ENCODE measurements at regions not wholly inside any gene's neighbourhood (a gene's known extent, or its start where the extent isn't known, plus 50 kb on each side); places are given as distances from the start of the nearest gene placed in this dataset.
"Not testable (repeated sequence)": the region's sequence is repeated elsewhere in the genome, so short reads cannot be mapped to it uniquely, and the experiment has no call there.

DNA sequence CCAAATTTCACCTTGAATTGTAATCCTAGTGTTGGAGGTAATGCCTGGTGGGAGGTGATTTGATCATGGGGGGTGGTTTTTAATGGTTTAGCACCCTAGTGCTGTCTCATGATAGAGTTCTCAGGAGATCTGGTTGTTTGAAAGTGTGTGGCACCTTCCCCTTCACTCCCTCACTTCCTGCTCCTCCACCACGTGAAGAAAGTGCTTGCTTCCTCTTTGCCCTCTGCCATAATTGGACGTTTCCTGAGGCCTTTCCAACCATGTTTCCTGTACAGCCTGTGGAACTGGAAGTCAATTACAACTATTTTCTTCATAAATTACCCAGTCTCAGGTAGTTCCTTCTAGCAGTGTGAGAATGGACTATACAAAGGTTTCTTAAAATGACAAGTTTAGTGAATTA, 251.8 kb upstream of the NETO1 start:
- H3K27ac Mint-ChIP-seq, result no peak overlapping the region
- H3K4me1 Mint-ChIP-seq (ENCODE audit: low read depth in 2 of 2), result no peaks in the 10 kb centered on the region
- DNase-seq (ENCODE audit: low spot score), result no peak
- peaks cover 11% of the 10 kb centered on the region for H3K9me3 Mint-ChIP-seq
- no peaks in the 10 kb centered on the region for H3K27me3 Mint-ChIP-seq
- no peak overlapping the region for H3K4me3 Mint-ChIP-seq
- no peak for ATAC-seq
- H3K36me3 Mint-ChIP-seq, result no peaks in the 10 kb centered on the region

DNA sequence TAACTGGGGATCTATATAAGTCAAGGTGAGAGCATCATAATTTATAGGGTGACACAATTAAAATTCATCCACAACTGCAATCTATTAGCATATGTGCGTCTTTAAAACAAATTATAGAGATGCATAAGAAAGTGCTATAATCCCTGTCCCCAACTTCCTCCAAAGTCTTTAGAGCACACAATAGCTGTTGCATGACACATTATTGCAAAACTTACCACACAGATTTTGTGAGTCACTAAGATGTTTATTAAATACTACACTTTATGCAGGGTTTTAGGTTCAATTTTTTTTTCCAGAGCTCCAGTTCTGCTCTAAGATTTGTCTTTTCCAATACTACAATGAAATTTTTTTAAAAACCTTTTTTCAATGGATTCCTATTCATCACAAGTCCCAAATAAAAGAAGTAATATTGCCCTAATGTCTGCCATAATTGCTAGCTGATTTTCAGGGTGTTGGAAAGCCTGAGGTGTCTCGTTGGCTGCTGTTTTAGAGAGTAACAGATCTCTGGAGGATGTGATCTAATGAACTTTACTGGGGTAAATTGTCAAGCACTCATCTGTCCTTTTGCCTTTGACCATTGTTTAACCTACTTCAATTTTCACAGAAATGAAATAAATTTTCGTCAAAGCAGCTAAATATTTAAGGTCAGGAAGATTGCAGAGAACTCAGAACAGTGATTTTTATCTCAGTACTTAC, 250.5 kb upstream of the NETO1 start:
- Mint-ChIP-seq H3K4me1 (ENCODE audit: low read depth in 2 of 2) (no peaks in the 10 kb centered on the region), H3K4me3 (no peak overlapping the region), H3K36me3 (no peaks in the 10 kb centered on the region), H3K27me3 (no peaks in the 10 kb centered on the region), H3K9me3 (peaks cover 15% of the 10 kb centered on the region), H3K27ac (no peak overlapping the region)
- DNase-seq (ENCODE audit: low spot score) (no peak), ATAC-seq (no peak)

DNA sequence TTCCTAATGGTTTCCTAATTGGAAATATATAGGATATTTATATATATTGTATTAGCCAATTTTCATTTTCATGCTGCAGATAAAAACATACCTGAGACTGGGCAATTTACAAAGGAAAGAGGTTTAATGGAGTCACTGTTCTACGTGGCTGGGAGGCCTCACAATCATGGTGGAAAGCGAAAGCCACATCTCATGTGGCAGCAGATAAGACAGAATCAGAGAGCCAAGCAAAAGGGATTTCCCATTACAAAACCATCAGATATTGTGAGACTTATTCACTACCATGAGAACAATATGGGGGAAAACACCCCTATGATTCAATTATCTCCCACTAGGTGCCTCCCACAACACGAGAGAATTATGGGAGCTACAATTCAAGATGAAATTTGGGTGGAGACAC, 242.5 kb upstream of the NETO1 start:
- DNase-seq (ENCODE audit: low spot score), result no peak
- Mint-ChIP-seq H3K27ac (no peak overlapping the region), H3K4me3 (no peak overlapping the region), H3K36me3 (no peaks in the 10 kb centered on the region), H3K27me3 (no peaks in the 10 kb centered on the region), H3K4me1 (ENCODE audit: low read depth in 2 of 2) (no peaks in the 10 kb centered on the region), H3K9me3 (peaks cover 19% of the 10 kb centered on the region)
- no peak for ATAC-seq

DNA sequence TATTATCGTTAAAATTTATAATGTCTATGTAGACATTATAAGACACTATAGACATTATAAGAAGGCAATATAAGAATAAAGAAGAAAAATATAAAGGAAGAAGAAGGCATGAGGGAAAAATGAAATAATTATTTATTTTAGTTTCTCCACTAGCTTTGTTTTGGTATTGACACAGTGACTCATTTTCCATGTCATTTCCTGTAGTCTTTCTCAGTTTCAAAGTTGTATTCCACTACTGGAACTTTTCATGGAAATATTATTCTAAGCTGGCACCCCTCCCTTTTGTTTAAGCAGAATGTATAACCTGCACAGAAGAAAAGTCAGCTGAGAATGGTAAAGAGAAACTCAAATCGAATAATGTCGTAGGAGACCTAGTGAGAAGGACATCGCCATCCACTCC, 234.2 kb upstream of the NETO1 start:
- ATAC-seq (no peak), DNase-seq (ENCODE audit: low spot score) (no peak)
- H3K4me3 Mint-ChIP-seq, result no peak overlapping the region
- peaks cover 8% of the 10 kb centered on the region for H3K9me3 Mint-ChIP-seq
- H3K27ac Mint-ChIP-seq, result no peak overlapping the region
- no peaks in the 10 kb centered on the region for H3K27me3 Mint-ChIP-seq
- no peaks in the 10 kb centered on the region for H3K36me3 Mint-ChIP-seq
- no peaks in the 10 kb centered on the region for H3K4me1 Mint-ChIP-seq (ENCODE audit: low read depth in 2 of 2)

DNA sequence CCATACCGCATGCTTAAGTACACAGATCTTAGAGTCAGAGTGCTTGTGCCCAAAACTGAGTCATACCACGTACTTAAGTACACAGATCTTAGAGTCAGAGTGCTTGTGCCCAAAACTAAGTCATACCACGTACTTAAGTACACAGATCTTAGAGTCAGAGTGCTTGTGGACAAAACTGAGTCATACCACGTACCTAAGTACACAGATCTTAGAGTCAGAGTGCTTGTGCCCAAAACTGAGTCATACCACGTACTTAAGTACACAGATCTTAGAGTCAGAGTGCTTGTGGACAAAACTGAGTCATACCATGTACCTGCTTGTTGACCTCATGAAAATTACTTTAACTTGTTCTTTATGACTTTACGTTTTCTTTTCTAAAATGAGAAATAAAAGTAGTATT, 233.7 kb upstream of the NETO1 start:
- not testable (repeated sequence) for H3K4me1 Mint-ChIP-seq (ENCODE audit: low read depth in 2 of 2); DNase-seq (ENCODE audit: low spot score); H3K36me3 Mint-ChIP-seq; H3K4me3 Mint-ChIP-seq; H3K27me3 Mint-ChIP-seq; H3K27ac Mint-ChIP-seq; ATAC-seq
- peaks cover 11% of the 10 kb centered on the region for H3K9me3 Mint-ChIP-seq

DNA sequence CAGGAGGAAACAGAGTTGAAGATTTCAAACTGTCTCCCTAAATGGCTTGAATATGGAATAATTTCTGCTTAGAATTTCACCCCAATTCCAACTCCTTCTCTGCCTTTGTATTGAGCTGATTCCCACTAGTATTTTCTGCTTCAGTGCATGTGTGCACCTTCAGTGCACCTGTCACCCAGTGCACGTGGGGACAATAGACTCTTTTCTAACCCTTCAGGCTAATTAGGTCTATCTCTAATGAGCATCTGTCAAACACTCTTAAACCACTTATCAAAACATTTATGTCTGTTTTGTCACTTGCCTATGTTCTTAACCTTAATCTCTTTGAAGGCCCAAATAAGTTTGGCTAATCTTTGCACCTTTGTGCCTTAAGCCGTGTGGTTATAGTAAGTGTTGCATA, 232.0 kb upstream of the NETO1 start:
- H3K9me3 Mint-ChIP-seq, result peaks cover 12% of the 10 kb centered on the region
- no peak overlapping the region for H3K27ac Mint-ChIP-seq
- H3K4me1 Mint-ChIP-seq (ENCODE audit: low read depth in 2 of 2), result no peaks in the 10 kb centered on the region
- ATAC-seq (no peak), DNase-seq (ENCODE audit: low spot score) (no peak)
- no peak overlapping the region for H3K4me3 Mint-ChIP-seq
- no peaks in the 10 kb centered on the region for H3K27me3 Mint-ChIP-seq
- no peaks in the 10 kb centered on the region for H3K36me3 Mint-ChIP-seq

DNA sequence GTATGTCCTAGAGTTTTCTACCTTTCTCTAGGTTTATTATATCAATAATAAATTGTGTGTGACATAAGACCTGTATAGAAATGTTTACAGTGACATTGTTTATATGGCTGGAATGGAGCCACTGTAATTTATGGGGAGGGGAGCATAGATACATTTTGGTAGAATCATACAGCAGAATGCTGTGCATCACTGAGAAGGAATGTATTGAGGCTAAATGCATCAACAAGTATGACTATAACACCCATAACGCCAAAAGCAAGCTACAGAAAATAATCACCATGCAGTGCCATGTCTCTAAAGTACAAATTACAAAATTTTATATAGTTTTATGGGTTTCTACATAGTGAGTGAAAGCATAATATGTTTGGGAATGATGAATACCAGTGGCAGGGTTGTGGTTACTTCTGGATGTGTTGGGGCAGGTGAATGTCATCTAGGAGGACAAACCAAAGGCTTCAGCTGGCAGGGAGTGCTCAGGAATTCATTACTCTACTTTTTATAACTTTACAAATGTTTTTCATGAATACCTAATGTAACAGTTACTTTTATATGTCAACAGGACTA, 226.0 kb upstream of the NETO1 start:
- Mint-ChIP-seq H3K4me1 (ENCODE audit: low read depth in 2 of 2) (no peaks in the 10 kb centered on the region), H3K9me3 (peaks cover 19% of the 10 kb centered on the region), H3K27me3 (no peaks in the 10 kb centered on the region), H3K4me3 (no peak overlapping the region), H3K36me3 (peaks cover 5% of the 10 kb centered on the region), H3K27ac (no peak overlapping the region)
- ATAC-seq, result no peak
- DNase-seq (ENCODE audit: low spot score), result no peak

DNA sequence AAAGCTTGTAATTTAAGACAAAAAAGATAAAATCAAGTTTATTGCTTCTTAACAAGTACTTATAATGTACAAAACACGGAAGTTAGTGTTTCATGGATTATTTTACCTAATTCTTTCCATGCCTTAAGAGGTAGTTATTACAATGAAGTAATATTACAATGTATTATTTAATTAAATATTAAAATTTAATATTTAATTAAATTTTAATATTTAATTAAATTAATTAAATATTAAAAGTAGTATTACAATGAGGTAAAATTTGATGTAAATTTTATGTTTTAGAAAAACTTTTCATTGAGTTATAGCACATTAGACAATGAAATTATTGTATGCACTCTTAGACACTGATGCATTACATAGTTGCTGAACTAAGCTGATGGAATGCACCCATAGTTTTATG, 220.7 kb upstream of the NETO1 start:
- H3K27me3 Mint-ChIP-seq, result no peaks in the 10 kb centered on the region
- ATAC-seq (no peak), DNase-seq (ENCODE audit: low spot score) (no peak)
- H3K4me1 Mint-ChIP-seq (ENCODE audit: low read depth in 2 of 2), result no peaks in the 10 kb centered on the region
- H3K27ac Mint-ChIP-seq, result no peak overlapping the region
- H3K9me3 Mint-ChIP-seq, result peaks cover 13% of the 10 kb centered on the region
- H3K4me3 Mint-ChIP-seq, result no peak overlapping the region
- peaks cover 5% of the 10 kb centered on the region for H3K36me3 Mint-ChIP-seq

DNA sequence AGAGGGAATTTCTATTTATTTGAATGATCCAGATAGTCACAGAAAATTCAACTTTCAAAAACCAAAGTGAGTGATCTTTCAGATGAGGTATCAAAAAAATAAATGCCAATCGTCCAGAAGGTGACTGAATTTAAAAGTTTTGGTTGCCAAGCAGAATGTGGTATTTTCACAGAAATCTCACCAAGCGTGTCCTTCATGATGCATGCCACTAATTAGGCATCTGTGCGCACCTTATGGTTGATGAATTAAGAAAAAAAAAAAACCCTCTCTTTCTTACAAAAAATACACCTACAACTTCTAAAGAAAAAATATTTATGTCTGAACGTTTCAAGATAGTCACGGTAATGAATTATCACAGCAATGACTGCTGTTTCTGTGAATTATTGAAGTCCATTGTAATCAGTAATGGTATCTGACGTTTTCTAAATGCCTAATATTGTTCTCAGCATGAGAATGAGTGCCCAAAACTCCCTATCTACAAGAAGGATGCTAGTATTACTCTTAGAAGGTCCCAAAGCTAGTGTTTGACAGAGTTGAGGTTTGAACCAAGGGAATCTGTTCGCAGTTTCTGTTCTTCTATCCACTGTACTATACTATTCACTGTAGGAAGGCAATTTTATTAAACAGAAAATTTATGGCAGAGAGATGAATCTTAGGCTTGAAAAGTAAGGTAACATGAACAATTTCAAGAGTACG, 219.6 kb upstream of the NETO1 start:
- H3K4me1 Mint-ChIP-seq (ENCODE audit: low read depth in 2 of 2), result no peaks in the 10 kb centered on the region
- peaks cover 13% of the 10 kb centered on the region for H3K9me3 Mint-ChIP-seq
- H3K27ac Mint-ChIP-seq, result no peak overlapping the region
- peaks cover 5% of the 10 kb centered on the region for H3K36me3 Mint-ChIP-seq
- no peak for DNase-seq (ENCODE audit: low spot score)
- H3K27me3 Mint-ChIP-seq, result no peaks in the 10 kb centered on the region
- ATAC-seq, result no peak
- no peak overlapping the region for H3K4me3 Mint-ChIP-seq

DNA sequence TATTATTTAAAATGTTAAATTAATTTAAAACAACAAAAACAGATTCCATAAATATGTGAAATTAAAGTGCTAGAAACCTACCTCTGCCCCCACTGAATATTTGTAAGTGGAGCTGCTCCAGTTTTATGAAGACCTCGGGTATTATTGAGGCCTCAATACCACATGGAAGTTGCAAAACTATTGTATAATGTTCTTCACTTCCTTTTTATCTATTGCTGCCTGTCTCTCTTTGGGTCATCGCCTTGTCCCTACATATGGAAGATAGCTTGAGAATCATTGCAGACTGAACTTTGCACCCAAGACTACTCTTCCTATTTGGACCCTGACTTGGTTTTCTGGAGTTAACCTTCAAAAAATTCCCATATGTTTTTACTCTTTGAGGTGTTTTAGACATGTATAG, 212.1 kb upstream of the NETO1 start:
- Mint-ChIP-seq H3K4me3 (no peak overlapping the region), H3K27ac (no peak overlapping the region), H3K36me3 (peaks cover 4% of the 10 kb centered on the region), H3K27me3 (no peaks in the 10 kb centered on the region), H3K9me3 (peaks cover 24% of the 10 kb centered on the region), H3K4me1 (ENCODE audit: low read depth in 2 of 2) (no peaks in the 10 kb centered on the region)
- ATAC-seq (no peak), DNase-seq (ENCODE audit: low spot score) (no peak)

DNA sequence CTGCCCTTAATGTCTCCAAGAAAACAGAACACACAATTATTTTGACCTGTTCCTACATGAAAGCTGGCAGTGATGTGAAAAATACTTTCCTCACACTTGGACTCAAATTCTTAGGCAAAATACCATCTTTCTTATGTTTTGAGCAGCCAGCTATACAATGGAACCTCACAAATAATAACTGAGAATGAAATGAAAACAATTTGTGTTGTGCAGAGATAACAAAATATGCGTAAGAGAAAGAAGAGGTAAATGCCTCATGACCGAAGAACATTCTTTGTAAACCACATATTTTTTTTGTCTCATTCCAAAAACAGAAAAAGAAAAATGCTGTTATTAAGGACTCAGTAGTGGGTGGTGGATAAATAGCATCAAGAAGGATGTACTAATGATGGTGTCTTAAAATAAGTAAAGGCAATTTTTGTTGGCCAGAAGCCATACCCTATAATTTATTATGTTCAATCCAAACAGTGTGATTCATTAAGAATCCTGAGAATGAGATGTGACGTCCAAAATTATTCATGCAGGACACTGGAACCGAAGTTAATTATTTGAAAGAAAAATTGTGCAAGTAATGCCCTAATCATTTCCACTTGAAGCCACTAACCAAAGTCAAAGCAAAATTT, 193.0 kb upstream of the NETO1 start:
- Mint-ChIP-seq H3K9me3 (peaks cover 12% of the 10 kb centered on the region), H3K4me1 (ENCODE audit: low read depth in 2 of 2) (no peaks in the 10 kb centered on the region), H3K4me3 (no peak overlapping the region), H3K27me3 (no peaks in the 10 kb centered on the region), H3K27ac (no peak overlapping the region), H3K36me3 (peaks cover 4% of the 10 kb centered on the region)
- ATAC-seq (no peak), DNase-seq (ENCODE audit: low spot score) (no peak)

DNA sequence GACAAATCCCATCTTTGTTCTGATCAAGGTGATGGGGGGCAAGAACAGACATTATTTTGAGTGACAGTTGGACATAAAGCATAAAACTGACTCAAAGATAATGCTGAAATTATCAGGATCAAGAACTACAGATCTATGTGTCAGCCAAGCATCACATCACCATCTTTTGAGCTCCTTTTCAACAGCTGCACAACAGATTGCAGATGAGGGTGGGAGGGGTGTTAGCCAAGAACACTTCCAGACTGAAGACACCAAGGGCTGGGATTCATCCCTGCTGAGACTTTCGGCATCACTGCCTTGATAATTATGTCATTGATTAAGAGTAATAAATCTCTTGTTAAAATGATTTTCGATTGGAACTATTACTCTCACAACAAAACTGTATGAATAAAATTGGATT, 191.5 kb upstream of the NETO1 start:
- DNase-seq (ENCODE audit: low spot score) (no peak), ATAC-seq (no peak)
- no peaks in the 10 kb centered on the region for H3K4me1 Mint-ChIP-seq (ENCODE audit: low read depth in 2 of 2)
- H3K27me3 Mint-ChIP-seq, result no peaks in the 10 kb centered on the region
- no peak overlapping the region for H3K27ac Mint-ChIP-seq
- no peak overlapping the region for H3K4me3 Mint-ChIP-seq
- peaks cover 4% of the 10 kb centered on the region for H3K36me3 Mint-ChIP-seq
- H3K9me3 Mint-ChIP-seq, result peaks cover 12% of the 10 kb centered on the region

DNA sequence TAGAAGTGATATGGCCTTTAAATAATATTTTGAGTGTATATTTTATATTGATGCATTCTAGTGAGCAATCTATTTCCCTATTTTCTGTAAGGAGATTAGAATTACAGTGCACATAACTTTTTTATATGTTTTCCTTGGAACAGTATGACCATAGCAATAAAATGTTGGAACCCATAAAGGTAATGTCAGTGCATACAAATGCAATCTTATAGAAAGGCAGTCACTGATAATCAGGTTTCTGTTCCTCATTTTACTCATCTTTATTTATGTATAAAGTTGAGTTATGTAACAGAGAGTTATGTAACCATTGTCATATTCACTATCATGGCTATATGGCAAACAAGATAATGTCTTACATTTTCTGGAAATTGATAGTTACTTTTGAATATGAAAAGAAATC, 179.9 kb upstream of the NETO1 start:
- Mint-ChIP-seq H3K4me3 (no peak overlapping the region), H3K27ac (no peak overlapping the region), H3K27me3 (no peaks in the 10 kb centered on the region), H3K9me3 (peaks cover 13% of the 10 kb centered on the region), H3K4me1 (ENCODE audit: low read depth in 2 of 2) (no peaks in the 10 kb centered on the region), H3K36me3 (peaks cover 15% of the 10 kb centered on the region)
- ATAC-seq (no peak), DNase-seq (ENCODE audit: low spot score) (no peak)

DNA sequence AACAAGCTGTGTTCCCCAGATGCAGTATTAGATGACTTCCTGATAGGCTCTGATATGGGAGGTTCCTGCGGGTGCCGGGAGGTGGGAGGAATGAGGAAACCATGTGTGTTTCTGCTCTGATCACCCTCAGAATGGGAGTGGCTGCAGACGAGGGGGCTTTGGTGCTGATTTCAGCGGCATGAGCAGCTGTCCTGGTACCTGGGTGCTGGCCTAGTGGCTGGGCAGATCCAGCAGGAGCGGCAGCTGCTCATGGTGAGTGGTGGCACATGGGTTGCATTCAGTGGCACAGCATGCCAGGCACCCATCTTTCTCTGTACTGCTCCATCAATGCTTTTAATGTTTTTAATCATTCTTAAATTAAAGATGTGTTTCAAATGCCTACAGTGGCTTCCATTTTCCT, 177.2 kb upstream of the NETO1 start:
- H3K27me3 Mint-ChIP-seq, result no peaks in the 10 kb centered on the region
- H3K4me1 Mint-ChIP-seq (ENCODE audit: low read depth in 2 of 2), result no peaks in the 10 kb centered on the region
- no peak for ATAC-seq
- DNase-seq (ENCODE audit: low spot score), result no peak
- H3K27ac Mint-ChIP-seq, result no peak overlapping the region
- H3K9me3 Mint-ChIP-seq, result peaks cover 13% of the 10 kb centered on the region
- H3K4me3 Mint-ChIP-seq, result no peak overlapping the region
- peaks cover 17% of the 10 kb centered on the region for H3K36me3 Mint-ChIP-seq

Data from natural killer cell treated with Interleukin-12 subunit alpha and Interleukin-12 subunit beta and Interleukin-15 and Interleukin-18, amount 100 ng/mL, for 72 hours (primary cell).